ENCODE measurements at regions not wholly inside any gene's neighbourhood (a gene's known extent, or its start where the extent isn't known, plus 50 kb on each side); places are given as distances from the start of the nearest gene placed in this dataset.

GRCh38 chr7:54465095-54465494, 77.1 kb upstream of the VSTM2A start:
- Histone ChIP-seq H3K27me3 (ENCODE audit: control insufficient read depth, insufficient read depth, low read length) (no peaks in the 10 kb centered on the region), H3K4me3 (ENCODE audit: low read length) (no peak overlapping the region), H3K4me1 (ENCODE audit: control insufficient read depth, insufficient read depth, low read length) (no peaks in the 10 kb centered on the region), H3K27ac (ENCODE audit: low read length) (no peak overlapping the region), H3K36me3 (ENCODE audit: control insufficient read depth, insufficient read depth, low read length) (no peaks in the 10 kb centered on the region), H3K9me3 (ENCODE audit: control insufficient read depth, insufficient read depth, low read length) (no peaks in the 10 kb centered on the region)
- no peak for DNase-seq (ENCODE audit: low read depth, low spot score)

- no peaks in the 10 kb centered on the region for H3K4me1 ChIP-seq (ENCODE audit: control insufficient read depth, insufficient read depth, low read length)
- no peaks in the 10 kb centered on the region for H3K27me3 ChIP-seq (ENCODE audit: control insufficient read depth, insufficient read depth, low read length)
- H3K4me3 ChIP-seq (ENCODE audit: low read length): no peak overlapping the region
- H3K27ac ChIP-seq (ENCODE audit: low read length): no peak overlapping the region
- WGBS (ENCODE audit: insufficient coverage, insufficient read length): no CpG with 5 or more reads among the region's 10 CpGs
- no peak for DNase-seq (ENCODE audit: low read depth, low spot score)
- H3K9me3 ChIP-seq (ENCODE audit: control insufficient read depth, insufficient read depth, low read length): no peaks in the 10 kb centered on the region
- no peaks in the 10 kb centered on the region for H3K36me3 ChIP-seq (ENCODE audit: control insufficient read depth, insufficient read depth, low read length)
Measured at GRCh38 chr7:54469740-54470139, 72.4 kb upstream of the VSTM2A start.

- WGBS (ENCODE audit: insufficient coverage, insufficient read length): no CpG with 5 or more reads among the region's 1 CpG
- no peak overlapping the region for H3K27ac ChIP-seq (ENCODE audit: low read length)
- H3K9me3 ChIP-seq (ENCODE audit: control insufficient read depth, insufficient read depth, low read length): no peaks in the 10 kb centered on the region
- H3K27me3 ChIP-seq (ENCODE audit: control insufficient read depth, insufficient read depth, low read length): no peaks in the 10 kb centered on the region
- no peaks in the 10 kb centered on the region for H3K36me3 ChIP-seq (ENCODE audit: control insufficient read depth, insufficient read depth, low read length)
- no peak overlapping the region for H3K4me3 ChIP-seq (ENCODE audit: low read length)
- H3K4me1 ChIP-seq (ENCODE audit: control insufficient read depth, insufficient read depth, low read length): no peaks in the 10 kb centered on the region
- DNase-seq (ENCODE audit: low read depth, low spot score): no peak
Measured at GRCh38 chr7:54476609-54477008, 65.6 kb upstream of the VSTM2A start.

DNA sequence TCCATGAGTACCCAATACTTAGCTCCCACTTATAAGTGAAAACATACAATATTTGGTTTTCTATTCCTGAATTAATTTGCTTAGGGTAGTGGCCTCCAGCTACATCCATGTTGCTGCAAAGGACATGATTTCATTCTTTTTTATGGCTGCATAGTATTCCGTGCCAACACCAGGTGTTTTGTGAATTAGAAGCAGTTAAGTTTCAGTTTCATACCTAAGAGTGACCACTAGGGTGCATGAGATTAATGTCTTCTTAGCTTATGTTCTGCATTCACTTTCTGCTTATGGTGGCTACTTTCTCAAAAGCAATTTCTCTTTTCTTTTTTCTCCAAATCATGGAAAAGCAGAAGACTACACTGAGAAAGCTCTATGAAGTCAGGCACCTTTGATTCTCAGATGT, 65.1 kb upstream of the VSTM2A start:
- Histone ChIP-seq H3K4me3 (ENCODE audit: low read length) (no peak overlapping the region), H3K4me1 (ENCODE audit: control insufficient read depth, insufficient read depth, low read length) (no peaks in the 10 kb centered on the region), H3K27ac (ENCODE audit: low read length) (no peak overlapping the region), H3K27me3 (ENCODE audit: control insufficient read depth, insufficient read depth, low read length) (no peaks in the 10 kb centered on the region), H3K36me3 (ENCODE audit: control insufficient read depth, insufficient read depth, low read length) (no peaks in the 10 kb centered on the region), H3K9me3 (ENCODE audit: control insufficient read depth, insufficient read depth, low read length) (no peaks in the 10 kb centered on the region)
- DNase-seq (ENCODE audit: low read depth, low spot score): no peak
- WGBS (ENCODE audit: insufficient coverage, insufficient read length): no CpG with 5 or more reads among the region's 1 CpG

DNA sequence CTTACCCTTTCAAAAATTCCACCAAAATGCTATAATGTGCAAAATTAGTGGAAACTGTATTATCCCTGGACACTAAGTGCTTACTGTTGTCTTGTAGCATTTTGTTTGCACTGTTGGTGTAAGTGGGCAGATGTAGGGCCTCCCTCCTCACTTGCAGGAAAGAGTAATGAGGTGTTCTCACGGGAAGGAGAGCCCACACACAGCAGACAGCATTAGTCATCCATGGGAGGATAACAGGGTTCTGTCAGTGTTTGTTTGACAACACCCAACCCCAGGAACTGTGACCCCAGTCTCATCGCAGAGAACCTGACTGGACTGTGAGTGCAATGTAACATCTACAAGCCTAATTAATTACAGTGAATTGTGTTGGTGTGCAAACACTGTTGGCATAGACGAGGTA, 58.7 kb upstream of the VSTM2A start:
- no peak overlapping the region for H3K27ac ChIP-seq (ENCODE audit: low read length)
- no peaks in the 10 kb centered on the region for H3K36me3 ChIP-seq (ENCODE audit: control insufficient read depth, insufficient read depth, low read length)
- H3K27me3 ChIP-seq (ENCODE audit: control insufficient read depth, insufficient read depth, low read length): no peaks in the 10 kb centered on the region
- H3K4me3 ChIP-seq (ENCODE audit: low read length): no peak overlapping the region
- no peak for DNase-seq (ENCODE audit: low read depth, low spot score)
- no peaks in the 10 kb centered on the region for H3K9me3 ChIP-seq (ENCODE audit: control insufficient read depth, insufficient read depth, low read length)
- no peaks in the 10 kb centered on the region for H3K4me1 ChIP-seq (ENCODE audit: control insufficient read depth, insufficient read depth, low read length)
- no CpG with 5 or more reads among the region's 3 CpGs for WGBS (ENCODE audit: insufficient coverage, insufficient read length)

DNA sequence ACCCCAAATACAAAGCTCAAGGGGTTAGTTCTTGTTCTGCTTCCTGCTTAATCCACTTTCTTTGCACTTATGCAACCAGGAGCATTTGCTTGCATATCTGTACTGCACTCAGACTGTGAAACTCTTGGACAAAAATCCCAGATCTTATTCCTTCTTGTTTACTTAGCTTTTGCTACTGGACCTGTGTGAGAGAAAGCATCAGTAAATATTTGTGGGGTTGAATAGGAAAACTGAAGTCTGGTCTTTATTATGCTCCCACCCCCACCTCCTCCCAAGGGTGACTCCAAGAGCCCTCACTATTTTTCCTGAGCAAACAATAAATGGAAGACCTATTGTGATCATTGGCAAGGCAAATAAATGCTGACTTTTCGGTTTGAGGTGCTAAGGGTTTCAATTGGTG, 57.1 kb upstream of the VSTM2A start:
- no peak for DNase-seq (ENCODE audit: low read depth, low spot score)
- H3K27me3 ChIP-seq (ENCODE audit: control insufficient read depth, insufficient read depth, low read length): no peaks in the 10 kb centered on the region

More for the DNA sequence above, 57.1 kb upstream of the VSTM2A start:
- no peaks in the 10 kb centered on the region for H3K4me1 ChIP-seq (ENCODE audit: control insufficient read depth, insufficient read depth, low read length)
- H3K9me3 ChIP-seq (ENCODE audit: control insufficient read depth, insufficient read depth, low read length): no peaks in the 10 kb centered on the region
- H3K4me3 ChIP-seq (ENCODE audit: low read length): no peak overlapping the region
- no peaks in the 10 kb centered on the region for H3K36me3 ChIP-seq (ENCODE audit: control insufficient read depth, insufficient read depth, low read length)
- WGBS (ENCODE audit: insufficient coverage, insufficient read length): no CpG with 5 or more reads among the region's 1 CpG
- H3K27ac ChIP-seq (ENCODE audit: low read length): no peak overlapping the region
